ENCODE measurements at regions not wholly inside any gene's neighbourhood (a gene's known extent, or its start where the extent isn't known, plus 50 kb on each side); places are given as distances from the start of the nearest gene placed in this dataset.

DNA sequence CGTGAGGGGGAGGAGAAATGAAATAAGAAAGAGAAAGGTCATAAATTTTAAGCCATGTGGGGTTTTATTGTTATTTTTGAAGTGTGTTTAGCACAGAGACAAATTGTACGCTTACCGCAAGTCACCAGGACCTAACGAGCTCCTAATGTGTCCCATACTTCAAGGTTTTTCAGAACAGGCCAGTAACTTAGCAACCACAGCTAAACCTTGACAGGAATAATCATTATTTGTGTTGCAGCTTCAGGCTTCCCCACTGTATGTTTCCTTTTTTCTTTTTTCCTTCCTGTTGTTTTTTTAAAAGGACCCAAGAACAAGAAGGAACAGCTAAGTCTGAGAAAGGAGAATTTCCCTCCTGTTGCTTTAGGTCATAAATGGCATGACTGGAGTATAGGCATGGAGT is 160.8 kb downstream of the TUSC7 start:
- Histone ChIP-seq H3K36me3 (no peaks in the 10 kb centered on the region), H3K27me3 (no peaks in the 10 kb centered on the region), H3K9me3 (no peaks in the 10 kb centered on the region), H3K27ac (no peak overlapping the region), H3K4me1 (no peaks in the 10 kb centered on the region), H3K4me3 (no peak overlapping the region)
- no peak for DNase-seq
- intact Hi-C loops (cut with DNase I; ENCODE audit: low total_unique reads) (no loop called here), in situ Hi-C loops (cut with MboI; ENCODE audit: low sequenced_read_pairs in 4 of 4) (no loop called here)
- no peak for TF ChIP-seq POLR2A (IDR thresholded peaks at IDR 0.05)
- TF ChIP-seq, protein P1, sequence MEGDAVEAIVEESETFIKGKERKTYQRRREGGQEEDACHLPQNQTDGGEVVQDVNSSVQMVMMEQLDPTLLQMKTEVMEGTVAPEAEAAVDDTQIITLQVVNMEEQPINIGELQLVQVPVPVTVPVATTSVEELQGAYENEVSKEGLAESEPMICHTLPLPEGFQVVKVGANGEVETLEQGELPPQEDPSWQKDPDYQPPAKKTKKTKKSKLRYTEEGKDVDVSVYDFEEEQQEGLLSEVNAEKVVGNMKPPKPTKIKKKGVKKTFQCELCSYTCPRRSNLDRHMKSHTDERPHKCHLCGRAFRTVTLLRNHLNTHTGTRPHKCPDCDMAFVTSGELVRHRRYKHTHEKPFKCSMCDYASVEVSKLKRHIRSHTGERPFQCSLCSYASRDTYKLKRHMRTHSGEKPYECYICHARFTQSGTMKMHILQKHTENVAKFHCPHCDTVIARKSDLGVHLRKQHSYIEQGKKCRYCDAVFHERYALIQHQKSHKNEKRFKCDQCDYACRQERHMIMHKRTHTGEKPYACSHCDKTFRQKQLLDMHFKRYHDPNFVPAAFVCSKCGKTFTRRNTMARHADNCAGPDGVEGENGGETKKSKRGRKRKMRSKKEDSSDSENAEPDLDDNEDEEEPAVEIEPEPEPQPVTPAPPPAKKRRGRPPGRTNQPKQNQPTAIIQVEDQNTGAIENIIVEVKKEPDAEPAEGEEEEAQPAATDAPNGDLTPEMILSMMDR (IDR thresholded peaks at IDR 0.05 in 4 of 5, conservative IDR thresholded peaks at IDR 0.05 in 1 of 5), result no peak
- ATAC-seq, result no peak

DNA sequence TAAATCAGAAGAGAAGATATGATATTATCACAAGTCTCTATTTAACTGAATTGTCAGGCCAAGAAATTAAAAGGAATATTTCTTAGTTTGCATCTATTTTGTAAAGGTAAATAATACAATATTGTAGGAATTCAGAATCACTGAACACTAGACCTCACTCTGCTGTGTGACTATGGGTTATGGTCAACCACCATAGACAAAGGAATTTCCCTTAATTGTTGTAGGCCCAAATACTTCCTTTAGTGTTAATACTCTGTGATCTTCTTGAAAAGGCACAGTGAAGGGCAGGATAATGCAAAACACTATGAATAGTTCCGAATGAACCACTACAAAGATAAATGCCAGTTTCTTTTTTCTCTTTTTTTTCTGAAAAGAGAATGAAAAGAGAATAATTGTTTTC is 162.3 kb downstream of the TUSC7 start:
- in situ Hi-C loops (cut with MboI; ENCODE audit: low sequenced_read_pairs in 4 of 4), result no loop called here
- H3K9me3 ChIP-seq, result no peaks in the 10 kb centered on the region
- ATAC-seq (no peak), DNase-seq (no peak)
- intact Hi-C loops (cut with DNase I; ENCODE audit: low total_unique reads), result no loop called here
- H3K27ac ChIP-seq, result no peak overlapping the region
- no peaks in the 10 kb centered on the region for H3K27me3 ChIP-seq
- TF ChIP-seq, protein P1 (IDR thresholded peaks at IDR 0.05 in 4 of 5, conservative IDR thresholded peaks at IDR 0.05 in 1 of 5), result no peak
- no peak for TF ChIP-seq POLR2A (IDR thresholded peaks at IDR 0.05)
- H3K4me3 ChIP-seq, result no peak overlapping the region
- H3K4me1 ChIP-seq, result no peaks in the 10 kb centered on the region
- no peaks in the 10 kb centered on the region for H3K36me3 ChIP-seq

DNA sequence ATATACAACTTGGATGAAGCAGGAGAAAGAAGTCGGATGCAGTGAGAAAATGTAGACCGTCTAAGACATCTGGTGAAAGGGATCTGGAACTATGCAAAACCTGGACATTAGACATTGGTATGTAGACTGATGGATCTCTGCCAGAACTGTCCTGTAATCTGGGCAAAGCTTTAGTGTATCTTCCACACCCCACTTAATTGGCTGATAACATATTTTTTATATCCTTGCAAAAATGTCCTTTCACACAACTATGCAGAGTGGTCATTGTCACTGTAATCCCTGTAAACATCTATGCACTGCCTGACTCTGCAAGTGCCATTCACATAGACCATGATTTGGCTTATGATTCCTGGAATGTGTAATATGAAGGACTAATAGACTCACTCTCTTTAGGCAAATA is 163.1 kb downstream of the TUSC7 start:
- in situ Hi-C loops (cut with MboI; ENCODE audit: low sequenced_read_pairs in 4 of 4), result no loop called here
- H3K27me3 ChIP-seq, result no peaks in the 10 kb centered on the region
- intact Hi-C loops (cut with DNase I; ENCODE audit: low total_unique reads), result no loop called here
- no peak for TF ChIP-seq POLR2A (IDR thresholded peaks at IDR 0.05)
- TF ChIP-seq, protein P1 (IDR thresholded peaks at IDR 0.05 in 4 of 5, conservative IDR thresholded peaks at IDR 0.05 in 1 of 5), result no peak
- H3K36me3 ChIP-seq, result no peaks in the 10 kb centered on the region
- no peak for ATAC-seq
- no peaks in the 10 kb centered on the region for H3K4me1 ChIP-seq
- H3K9me3 ChIP-seq, result no peaks in the 10 kb centered on the region
- no peak overlapping the region for H3K4me3 ChIP-seq
- no peak overlapping the region for H3K27ac ChIP-seq
- no peak for DNase-seq

DNA sequence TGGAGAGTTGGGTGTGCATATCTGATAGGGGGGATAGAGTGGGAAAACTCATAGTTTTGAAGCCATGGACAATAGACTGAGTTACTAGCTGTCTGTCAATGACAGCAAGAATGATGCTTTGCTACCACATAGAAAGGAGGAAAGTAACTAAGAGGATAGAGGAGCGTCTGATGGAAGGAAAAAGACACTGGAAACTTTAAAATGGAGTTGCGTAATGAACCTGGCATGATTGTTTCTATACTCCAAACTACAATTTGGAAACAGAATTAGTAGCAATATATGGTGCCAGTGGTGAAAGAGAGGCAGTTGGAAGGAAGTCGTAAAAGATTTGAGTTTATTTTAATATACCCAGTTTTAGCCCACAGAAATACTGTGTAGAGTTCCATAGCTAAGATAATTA is 163.6 kb downstream of the TUSC7 start:
- ATAC-seq, result no peak
- Histone ChIP-seq H3K4me3 (no peak overlapping the region), H3K4me1 (no peaks in the 10 kb centered on the region), H3K27ac (no peak overlapping the region), H3K27me3 (no peaks in the 10 kb centered on the region), H3K36me3 (no peaks in the 10 kb centered on the region), H3K9me3 (no peaks in the 10 kb centered on the region)
- in situ Hi-C loops (cut with MboI; ENCODE audit: low sequenced_read_pairs in 4 of 4) (no loop called here), intact Hi-C loops (cut with DNase I; ENCODE audit: low total_unique reads) (no loop called here)
- no peak for DNase-seq
- no peak for TF ChIP-seq POLR2A (IDR thresholded peaks at IDR 0.05)
- TF ChIP-seq, protein P1 (IDR thresholded peaks at IDR 0.05 in 4 of 5, conservative IDR thresholded peaks at IDR 0.05 in 1 of 5), result no peak

DNA sequence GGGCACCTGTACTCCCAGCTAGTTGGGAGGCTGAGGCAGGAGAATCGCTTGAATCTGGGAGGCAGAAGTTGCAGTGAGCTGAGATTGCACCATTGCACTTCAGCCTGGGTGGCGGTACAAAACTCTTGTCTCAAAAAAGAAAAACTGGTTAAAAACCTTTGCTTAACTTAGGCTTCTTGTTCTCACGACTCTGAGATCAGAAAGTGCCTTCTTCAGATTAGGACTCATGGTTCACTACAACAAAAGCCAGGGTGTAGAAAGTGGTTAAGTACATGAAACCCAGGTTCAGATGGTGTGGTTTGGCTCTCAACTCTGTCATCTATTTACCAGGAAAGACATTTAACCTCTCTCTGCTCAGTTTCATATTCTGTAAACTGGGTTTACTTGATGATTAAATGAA is 168.4 kb downstream of the TUSC7 start:
- in situ Hi-C loops (cut with MboI; ENCODE audit: low sequenced_read_pairs in 4 of 4), result no loop called here
- DNase-seq, result no peak
- H3K9me3 ChIP-seq, result no peaks in the 10 kb centered on the region

More for the DNA sequence above, 168.4 kb downstream of the TUSC7 start:
- Histone ChIP-seq H3K27me3 (no peaks in the 10 kb centered on the region), H3K27ac (no peak overlapping the region), H3K4me1 (no peaks in the 10 kb centered on the region), H3K4me3 (no peak overlapping the region), H3K36me3 (no peaks in the 10 kb centered on the region)
- TF ChIP-seq, protein P1 (IDR thresholded peaks at IDR 0.05 in 4 of 5, conservative IDR thresholded peaks at IDR 0.05 in 1 of 5), result no peak
- TF ChIP-seq POLR2A (IDR thresholded peaks at IDR 0.05), result no peak
- ATAC-seq, result no peak
- intact Hi-C loops (cut with DNase I; ENCODE audit: low total_unique reads), result no loop called here

All from gastrocnemius medialis (tissue), 4 donors.